ENCODE measurements at regions not wholly inside any gene's neighbourhood (a gene's known extent, or its start where the extent isn't known, plus 50 kb on each side); places are given as distances from the start of the nearest gene placed in this dataset.
"Not testable (repeated sequence)": the region's sequence is repeated elsewhere in the genome, so short reads cannot be mapped to it uniquely, and the experiment has no call there.

GRCh38 chr2:176895158-176895557 is 317.4 kb upstream of the HNRNPA3 start:
- POLR2A ChIA-PET (ENCODE audit: low non-redundant PET): no interaction called here
- no peak for TF ChIP-seq CTCF (conservative IDR thresholded peaks at IDR 0.05; ENCODE audit: low read depth)
- DNase-seq (ENCODE audit: low spot score): no peak
- CTCF ChIA-PET: no interaction called here
- no peak overlapping the region for H3K27ac ChIP-seq

- TF ChIP-seq CTCF (conservative IDR thresholded peaks at IDR 0.05; ENCODE audit: low read depth): no peak
- ChIA-PET CTCF (interaction anchor here (0.5 to 0.7 kb wide), 3 partner anchors 60 to 1677 kb away, joined by 3 to 4 read pairs (median 4); no protein-coding TSS in a partner anchor), POLR2A (ENCODE audit: low non-redundant PET) (no interaction called here)
- no peak for DNase-seq (ENCODE audit: low spot score)
- H3K27ac ChIP-seq: no peak overlapping the region
Observed at GRCh38 chr2:176902454-176902853, 310.1 kb upstream of the HNRNPA3 start.

GRCh38 chr2:176904053-176904452 is 308.5 kb upstream of the HNRNPA3 start:
- POLR2A ChIA-PET (ENCODE audit: low non-redundant PET); DNase-seq (ENCODE audit: low spot score); H3K27ac ChIP-seq: not testable (repeated sequence)
- CTCF ChIA-PET: interaction anchor here (0.6 kb wide), 1 partner anchor 252 kb away, joined by 4 read pairs; no protein-coding TSS in a partner anchor

GRCh38 chr2:176907341-176907740 is 305.3 kb upstream of the HNRNPA3 start:
- DNase-seq (ENCODE audit: low spot score): no peak
- no peak overlapping the region for H3K27ac ChIP-seq
- no peak for TF ChIP-seq CTCF (conservative IDR thresholded peaks at IDR 0.05; ENCODE audit: low read depth)
- CTCF ChIA-PET: no interaction called here
- POLR2A ChIA-PET (ENCODE audit: low non-redundant PET): no interaction called here

- DNase-seq (ENCODE audit: low spot score): no peak
- no peak for TF ChIP-seq CTCF (conservative IDR thresholded peaks at IDR 0.05; ENCODE audit: low read depth)
- ChIA-PET POLR2A (ENCODE audit: low non-redundant PET) (no interaction called here), CTCF (interaction anchor here (0.5 to 0.7 kb wide), 2 partner anchors 53 to 813 kb away, joined by 3 to 5 read pairs; no protein-coding TSS in a partner anchor)
- no peak overlapping the region for H3K27ac ChIP-seq
Observed at GRCh38 chr2:176910828-176911227, 301.8 kb upstream of the HNRNPA3 start.

- no peak overlapping the region for H3K27ac ChIP-seq
- ChIA-PET CTCF (no interaction called here), POLR2A (ENCODE audit: low non-redundant PET) (no interaction called here)
- DNase-seq (ENCODE audit: low spot score): no peak
- TF ChIP-seq CTCF (conservative IDR thresholded peaks at IDR 0.05; ENCODE audit: low read depth): no peak
Observed at GRCh38 chr2:176913955-176914354, 298.6 kb upstream of the HNRNPA3 start.

GRCh38 chr2:176914371-176914770 is 298.2 kb upstream of the HNRNPA3 start:
- TF ChIP-seq CTCF (conservative IDR thresholded peaks at IDR 0.05; ENCODE audit: low read depth): no peak
- no peak overlapping the region for H3K27ac ChIP-seq
- ChIA-PET CTCF (no interaction called here), POLR2A (ENCODE audit: low non-redundant PET) (no interaction called here)
- no peak for DNase-seq (ENCODE audit: low spot score)

GRCh38 chr2:176922545-176922944 is 290.0 kb upstream of the HNRNPA3 start:
- H3K27ac ChIP-seq; POLR2A ChIA-PET (ENCODE audit: low non-redundant PET): not testable (repeated sequence)
- CTCF ChIA-PET: interaction anchor here (0.5 kb wide), 1 partner anchor 970 kb away, joined by 3 read pairs; no protein-coding TSS in a partner anchor

More at GRCh38 chr2:176922545-176922944, 290.0 kb upstream of the HNRNPA3 start:
- not testable (repeated sequence) for DNase-seq (ENCODE audit: low spot score)

All from RWPE1 (cell line).